ENCODE measurements at regions not wholly inside any gene's neighbourhood (a gene's known extent, or its start where the extent isn't known, plus 50 kb on each side); places are given as distances from the start of the nearest gene placed in this dataset.

GRCh38 chr18:45336448-45336847, 278.8 kb upstream of the SLC14A2 start:
- TF ChIP-seq CTCF (conservative IDR thresholded peaks at IDR 0.05; ENCODE audit: low read depth, low read length) (no peak), EZH2 (IDR thresholded peaks at IDR 0.05; ENCODE audit: low read length, unreplicated experiment) (no peak)

All from PC-3 (cell line).